ENCODE measurements at regions not wholly inside any gene's neighbourhood (a gene's known extent, or its start where the extent isn't known, plus 50 kb on each side); places are given as distances from the start of the nearest gene placed in this dataset.

DNA sequence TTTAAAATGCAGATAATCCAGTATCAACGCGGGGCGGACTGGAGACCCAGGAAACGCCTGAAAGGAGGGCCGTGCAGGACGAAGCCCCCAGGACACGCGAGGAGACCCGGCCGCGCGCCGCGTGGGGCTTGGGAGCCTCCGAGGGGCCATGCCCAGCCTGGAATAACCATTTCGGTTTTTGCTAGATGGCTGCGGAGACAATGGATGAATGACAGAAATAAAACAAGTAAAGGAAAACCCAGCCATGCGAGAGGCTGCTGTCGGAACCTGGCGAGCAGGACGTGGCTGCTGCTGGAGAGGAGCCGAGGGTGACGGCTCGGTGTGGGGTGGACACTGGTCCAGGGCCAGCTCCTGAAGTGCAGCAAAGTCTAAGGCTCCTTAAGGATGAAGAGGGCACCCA is 227.2 kb upstream of the ADARB2 start:
- Histone ChIP-seq H3K4me1 (no peaks in the 10 kb centered on the region), H3K36me3 (no peaks in the 10 kb centered on the region), H3K27me3 (no peaks in the 10 kb centered on the region), H3K4me3 (no peak overlapping the region), H3K27ac (no peak overlapping the region), H3K9me3 (no peaks in the 10 kb centered on the region)
- no peak for TF ChIP-seq CTCF (IDR thresholded peaks at IDR 0.05)
- intact Hi-C loops (cut with DNase I; ENCODE audit: low total_unique reads): no loop called here
- DNase-seq: no peak

DNA sequence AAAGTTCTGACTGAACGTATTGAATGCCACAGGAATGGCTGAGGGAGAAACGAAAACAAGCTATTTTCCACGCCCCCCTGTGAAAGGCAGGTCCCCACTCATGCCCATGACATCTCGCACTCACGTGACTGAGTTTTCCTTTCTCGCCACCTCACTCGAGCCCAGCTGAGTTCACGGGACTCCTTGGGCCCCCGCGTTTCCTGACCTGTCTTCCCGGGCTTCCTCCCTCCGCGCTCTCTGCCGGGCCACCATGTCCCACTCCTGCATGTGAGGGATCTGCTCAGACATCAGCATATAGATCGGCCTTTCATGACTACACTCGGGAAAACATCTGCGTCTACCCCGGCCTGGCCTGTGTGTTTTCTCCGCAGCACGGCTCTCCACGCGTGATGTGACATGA is 226.0 kb upstream of the ADARB2 start:
- intact Hi-C loops (cut with DNase I; ENCODE audit: low total_unique reads): no loop called here
- no peak for DNase-seq
- no peaks in the 10 kb centered on the region for H3K27me3 ChIP-seq
- H3K4me3 ChIP-seq: no peak overlapping the region
- no peaks in the 10 kb centered on the region for H3K4me1 ChIP-seq
- no peak for TF ChIP-seq CTCF (IDR thresholded peaks at IDR 0.05)
- H3K36me3 ChIP-seq: no peaks in the 10 kb centered on the region
- no peaks in the 10 kb centered on the region for H3K9me3 ChIP-seq
- H3K27ac ChIP-seq: no peak overlapping the region

DNA sequence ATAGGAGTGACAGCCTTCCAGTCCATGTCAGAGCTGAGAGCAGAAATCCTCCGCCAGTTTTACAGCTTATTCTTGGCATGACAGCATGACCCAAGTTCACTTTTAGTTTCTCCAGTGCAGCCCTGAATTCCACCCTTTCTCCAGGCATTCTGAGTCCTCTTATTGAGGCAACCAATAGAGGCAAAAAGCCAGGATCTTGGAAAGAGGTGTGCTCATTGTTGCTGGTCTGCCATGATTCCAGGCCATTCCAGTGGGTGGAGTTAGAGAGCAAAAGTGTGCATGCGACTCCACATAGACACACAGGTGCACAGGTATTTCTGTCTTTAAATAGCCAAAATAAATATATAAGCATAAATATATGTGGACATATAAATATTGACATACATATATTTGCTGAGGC is 224.7 kb upstream of the ADARB2 start:
- no peak for TF ChIP-seq CTCF (IDR thresholded peaks at IDR 0.05)
- Histone ChIP-seq H3K4me3 (no peak overlapping the region), H3K27ac (no peak overlapping the region), H3K27me3 (no peaks in the 10 kb centered on the region), H3K4me1 (no peaks in the 10 kb centered on the region), H3K9me3 (no peaks in the 10 kb centered on the region), H3K36me3 (no peaks in the 10 kb centered on the region)
- intact Hi-C loops (cut with DNase I; ENCODE audit: low total_unique reads): no loop called here
- DNase-seq: no peak

DNA sequence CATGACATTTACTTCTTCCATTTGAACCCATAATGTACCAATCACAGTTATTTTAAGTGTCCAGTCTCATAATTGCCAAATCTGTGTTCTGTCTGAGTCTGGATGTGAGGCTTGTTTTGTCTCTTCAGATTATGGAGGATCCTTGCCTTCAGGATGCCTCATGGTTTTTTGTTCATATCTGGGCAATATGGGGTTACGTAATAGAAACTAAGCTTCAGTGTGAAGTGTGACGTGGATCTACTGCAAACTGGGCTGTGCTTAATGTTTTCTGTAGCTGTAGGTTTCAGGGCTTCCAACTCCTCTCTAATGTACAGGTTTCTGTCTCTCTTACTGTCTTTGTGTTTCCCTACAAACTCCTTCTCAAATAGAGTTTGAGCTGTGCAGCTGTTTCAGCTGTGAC is 223.7 kb upstream of the ADARB2 start:
- no peaks in the 10 kb centered on the region for H3K4me1 ChIP-seq
- no peak for TF ChIP-seq CTCF (IDR thresholded peaks at IDR 0.05)
- H3K27me3 ChIP-seq: no peaks in the 10 kb centered on the region
- intact Hi-C loops (cut with DNase I; ENCODE audit: low total_unique reads): no loop called here
- H3K9me3 ChIP-seq: no peaks in the 10 kb centered on the region
- no peak for DNase-seq
- H3K36me3 ChIP-seq: no peaks in the 10 kb centered on the region
- H3K4me3 ChIP-seq: no peak overlapping the region
- no peak overlapping the region for H3K27ac ChIP-seq

DNA sequence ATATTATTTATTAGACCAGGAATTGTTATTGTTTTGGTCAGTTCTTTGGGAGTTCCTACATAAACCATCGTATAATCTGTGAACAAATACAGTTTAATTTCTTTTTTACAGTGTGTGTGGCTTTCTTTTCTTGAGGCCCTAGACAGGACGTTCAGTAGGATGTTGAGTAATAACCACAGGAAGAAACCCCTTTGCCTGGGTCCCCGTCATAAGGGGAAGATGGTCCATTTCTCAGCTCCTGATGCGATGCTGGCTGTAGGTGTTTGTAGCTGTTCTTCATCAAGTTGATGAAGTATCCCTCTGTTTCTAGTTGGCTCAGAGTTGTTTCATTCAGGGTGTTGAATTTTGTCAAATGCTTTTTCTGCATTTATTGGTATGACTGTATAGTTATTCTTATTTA is 219.7 kb upstream of the ADARB2 start:
- Histone ChIP-seq H3K4me3 (no peak overlapping the region), H3K4me1 (no peaks in the 10 kb centered on the region), H3K36me3 (no peaks in the 10 kb centered on the region), H3K9me3 (no peaks in the 10 kb centered on the region), H3K27ac (no peak overlapping the region), H3K27me3 (no peaks in the 10 kb centered on the region)
- TF ChIP-seq CTCF (IDR thresholded peaks at IDR 0.05): no peak
- intact Hi-C loops (cut with DNase I; ENCODE audit: low total_unique reads): no loop called here
- DNase-seq: no peak

- H3K36me3 ChIP-seq: no peaks in the 10 kb centered on the region
- H3K4me1 ChIP-seq: no peaks in the 10 kb centered on the region
- H3K27me3 ChIP-seq: no peaks in the 10 kb centered on the region
- no peak overlapping the region for H3K4me3 ChIP-seq
- no peak overlapping the region for H3K27ac ChIP-seq
- intact Hi-C loops (cut with DNase I; ENCODE audit: low total_unique reads): no loop called here
- no peak for DNase-seq
- no peaks in the 10 kb centered on the region for H3K9me3 ChIP-seq
- TF ChIP-seq CTCF (IDR thresholded peaks at IDR 0.05): no peak
Measured at GRCh38 chr10:1954300-1954699, 217.0 kb upstream of the ADARB2 start.

All from tibial artery (tissue), 4 donors.